NOMO-1 treated with dmso at 0.1 percent for 144 hours (cell line): ENCODE measurements at regions not wholly inside any gene's neighbourhood (a gene's known extent, or its start where the extent isn't known, plus 50 kb on each side); places are given as distances from the start of the nearest gene placed in this dataset.
"Not testable (repeated sequence)": the region's sequence is repeated elsewhere in the genome, so short reads cannot be mapped to it uniquely, and the experiment has no call there.

Experiments used
- DNase-seq: peaks from one replicate; lab custom pipeline; 2025; ENCODE audit not compliant: unreplicated experiment; lab: John Stamatoyannopoulos, UW

DNA sequence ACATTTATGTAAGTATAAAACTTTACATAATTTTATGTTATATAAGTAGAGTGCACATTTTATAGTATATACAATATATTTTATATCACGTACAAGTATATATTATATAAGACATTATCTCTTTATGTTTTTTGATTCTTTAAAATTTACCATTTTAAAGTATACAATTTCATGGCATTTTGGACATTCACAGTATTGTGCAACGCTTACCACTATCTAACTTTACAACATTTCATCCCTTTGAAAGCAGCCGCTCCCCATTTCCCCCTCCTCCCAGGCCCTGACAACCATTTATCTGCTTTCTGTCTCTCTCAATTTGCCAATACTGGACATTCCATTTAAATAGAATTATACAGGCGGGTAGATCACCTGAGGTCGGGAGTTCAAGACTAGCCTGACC is 512.5 kb downstream of the TSN start:
- no peak for DNase-seq

GRCh38 chr2:122273785-122274419 is 518.5 kb downstream of the TSN start:
- no peak for DNase-seq

DNA sequence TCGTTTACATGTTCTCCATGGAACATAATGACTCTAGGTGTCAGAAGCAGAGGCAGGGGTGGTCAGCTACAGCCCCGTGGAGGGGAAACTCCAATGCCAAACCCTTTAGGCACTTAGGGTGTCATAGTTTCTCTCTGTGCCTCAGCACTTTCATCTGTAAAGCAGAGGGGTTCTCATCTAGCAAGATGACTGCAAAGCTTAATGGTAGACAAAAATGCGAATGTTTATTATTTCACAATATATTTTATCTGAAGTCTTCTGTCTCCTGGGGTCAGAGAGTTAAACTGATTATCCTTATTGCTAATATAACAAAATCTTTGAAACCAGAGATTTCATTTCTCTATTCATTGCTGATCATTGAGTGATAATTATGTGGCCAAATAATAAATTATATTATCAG is 522.5 kb downstream of the TSN start:
- DNase-seq = no peak

DNA sequence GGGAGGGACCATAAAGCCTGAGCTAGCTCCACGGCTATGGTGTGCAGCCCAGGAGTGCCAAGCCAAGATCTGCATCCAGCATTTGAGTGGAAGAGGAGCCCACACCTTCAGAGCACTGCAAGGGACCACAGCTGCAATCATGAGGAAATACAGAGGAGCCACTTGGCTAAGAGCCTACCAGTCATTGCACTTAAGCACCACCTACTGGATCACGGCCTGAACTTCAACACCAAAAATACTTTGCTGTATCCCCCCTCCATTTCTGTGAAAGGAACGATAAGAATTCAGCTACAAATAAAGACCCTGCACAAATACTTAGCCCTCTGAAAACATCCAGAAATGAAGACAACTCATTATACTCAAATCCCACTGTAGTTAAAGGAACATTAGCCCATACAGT is 545.3 kb downstream of the TSN start:
- no peak for DNase-seq

- no peak for DNase-seq
These were observed 552.3 kb downstream of the TSN start for GRCh38 chr2:122307763-122308162.

DNA sequence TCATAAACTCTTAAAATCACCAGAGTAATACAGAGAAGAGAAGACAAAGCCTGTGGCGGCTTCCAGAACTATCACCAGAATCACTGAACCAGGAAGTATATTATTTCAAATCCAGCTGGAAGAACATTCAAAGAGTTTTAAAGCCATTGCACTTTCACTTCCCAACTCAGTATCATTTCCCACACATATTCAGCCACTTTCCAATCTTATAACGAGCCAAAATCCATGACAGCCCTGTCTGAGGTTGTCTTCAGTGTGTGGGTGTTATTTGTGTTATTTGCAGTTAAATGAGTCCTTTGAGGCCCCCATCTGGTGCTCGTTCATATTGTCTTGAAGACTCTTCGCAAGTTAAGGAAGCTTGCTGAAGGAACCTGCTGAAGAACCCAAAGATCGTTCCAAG is 559.9 kb downstream of the TSN start:
- no peak for DNase-seq

DNA sequence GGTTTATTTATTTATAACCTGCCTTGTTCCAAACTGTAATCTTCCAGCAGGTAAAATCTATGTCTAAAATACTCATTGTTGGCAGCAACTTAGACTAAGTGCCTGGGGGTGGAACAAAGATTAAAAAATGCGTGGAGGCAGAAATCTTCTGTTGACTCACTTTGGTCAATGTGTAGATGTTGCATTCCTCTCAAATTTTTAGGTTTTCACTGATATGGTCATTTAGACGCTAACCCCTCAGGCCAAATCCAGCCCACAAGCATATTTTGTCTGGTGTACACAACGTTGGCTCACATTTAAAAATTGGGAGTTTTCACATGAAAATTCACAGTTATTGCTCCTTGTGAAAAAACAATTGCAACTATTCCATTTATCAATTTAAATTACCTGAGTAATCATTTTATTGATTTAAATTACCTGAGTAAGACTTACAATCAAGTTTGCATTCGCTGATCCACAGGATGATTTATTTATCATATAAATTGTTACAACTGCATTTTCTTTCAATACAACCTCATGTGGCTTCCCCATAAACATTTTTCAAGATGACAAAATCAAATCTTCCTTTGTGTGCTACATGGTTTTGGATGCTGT is 564.2 kb downstream of the TSN start:
- no peak for DNase-seq

- DNase-seq = no peak
These were observed 567.4 kb downstream of the TSN start for GRCh38 chr2:122322815-122323214.

DNA sequence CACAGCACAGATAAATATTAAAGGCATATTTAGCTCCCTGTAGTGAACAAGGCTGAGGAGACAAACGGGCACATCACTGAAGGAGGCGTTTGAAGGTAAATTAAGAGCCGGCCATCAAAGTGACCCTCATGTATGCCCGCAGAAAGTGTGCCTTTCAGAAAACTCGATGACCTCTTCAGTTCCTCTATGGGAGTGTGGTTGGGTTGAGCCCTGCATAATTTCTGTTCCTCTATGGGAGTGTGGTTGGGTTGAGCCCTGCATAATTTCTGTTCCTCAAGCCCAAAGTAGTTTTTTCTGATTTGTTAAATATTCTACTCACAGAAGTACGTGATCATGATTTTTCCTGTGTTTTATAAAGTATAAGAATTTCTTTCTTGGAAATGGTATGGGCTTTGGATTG is 568.5 kb downstream of the TSN start:
- no peak for DNase-seq

DNA sequence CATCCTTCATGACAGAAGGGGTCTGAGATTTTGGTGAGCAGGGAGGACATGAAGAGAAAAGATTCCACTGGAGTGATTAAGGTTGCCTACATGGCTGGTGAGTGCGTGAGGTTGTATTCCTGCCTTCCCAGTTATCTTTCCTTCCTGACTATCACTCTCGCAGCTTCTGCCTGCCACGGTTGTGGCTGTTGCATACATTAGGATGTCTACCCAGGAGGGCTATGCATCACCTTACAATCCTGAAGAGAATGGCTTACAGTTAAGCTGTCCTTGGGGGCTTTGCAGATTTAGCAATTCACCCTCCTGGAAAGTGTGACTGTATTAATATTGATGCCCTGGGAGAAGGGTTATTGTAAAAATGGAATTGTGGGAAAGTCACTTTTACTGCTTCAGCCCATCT is 571.0 kb downstream of the TSN start:
- DNase-seq = no peak

GRCh38 chr2:122328816-122329215 is 573.4 kb downstream of the TSN start:
- DNase-seq = no peak

- DNase-seq = no peak
These were observed 573.8 kb downstream of the TSN start for GRCh38 chr2:122329278-122329677.

DNA sequence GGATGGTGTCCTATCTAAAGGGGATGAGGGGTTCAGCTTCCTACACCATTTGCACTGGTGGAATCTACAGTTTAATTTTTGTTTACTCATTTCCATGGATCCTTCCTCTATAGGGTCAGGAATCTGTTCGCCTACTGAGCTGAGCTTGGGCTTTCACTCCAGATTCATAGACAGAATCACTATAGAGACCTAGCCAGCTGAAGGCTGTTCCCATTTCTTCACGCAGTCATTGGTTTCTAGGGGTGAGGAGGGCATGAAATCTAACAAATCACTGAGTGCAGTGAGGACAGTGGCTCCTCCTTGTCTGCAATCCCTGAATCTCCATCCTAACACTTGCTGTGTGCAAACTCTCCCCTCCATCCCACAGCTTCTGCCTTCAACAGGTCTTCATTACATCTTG is 578.5 kb downstream of the TSN start:
- no peak for DNase-seq

DNA sequence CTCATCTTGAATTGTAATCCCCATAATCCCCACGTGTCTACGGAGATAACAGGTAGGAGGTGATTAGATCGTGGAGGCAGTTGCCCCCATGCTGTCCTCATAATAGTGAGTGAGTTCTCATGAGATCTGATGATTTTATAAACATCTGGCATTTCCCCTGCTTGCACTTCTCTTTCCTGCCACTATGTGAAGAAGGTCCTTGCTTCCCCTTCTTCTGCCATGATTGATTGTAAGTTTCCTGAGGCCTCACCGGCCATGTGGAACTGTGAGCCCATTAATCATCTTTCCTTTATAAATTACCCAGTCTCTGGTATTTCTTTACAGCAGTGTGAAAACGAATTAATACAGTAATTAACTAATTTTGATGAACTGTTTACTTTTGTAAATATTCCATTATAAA is 582.5 kb downstream of the TSN start:
- DNase-seq = no peak

- peak; percentile 44 for DNase-seq
These were observed 584.8 kb downstream of the TSN start for GRCh38 chr2:122340246-122340645.

GRCh38 chr2:122341007-122341406 is 585.6 kb downstream of the TSN start:
- DNase-seq = no peak

GRCh38 chr2:122352151-122352550 is 596.7 kb downstream of the TSN start:
- not testable (repeated sequence) for DNase-seq

DNA sequence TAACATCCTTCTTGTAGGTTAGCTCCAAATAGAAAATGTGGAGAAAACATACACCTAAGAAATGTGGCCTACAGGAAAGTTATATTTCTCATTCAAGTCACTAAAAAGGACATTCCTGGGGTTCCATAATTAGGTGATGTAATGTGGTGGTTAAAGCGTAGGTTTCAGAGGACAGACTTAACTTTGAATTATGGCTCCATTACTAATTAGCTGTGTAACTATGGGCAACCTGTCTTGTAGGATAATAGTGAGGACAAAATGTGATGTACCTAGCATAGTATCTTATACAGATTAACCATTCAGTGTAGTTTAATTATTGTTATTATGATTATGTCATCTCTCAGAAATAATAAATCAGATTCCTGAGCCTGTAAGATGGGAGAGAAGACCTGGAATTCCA is 602.5 kb downstream of the TSN start:
- no peak for DNase-seq

- no peak for DNase-seq
These were observed 603.3 kb downstream of the TSN start for GRCh38 chr2:122358729-122359128.

DNA sequence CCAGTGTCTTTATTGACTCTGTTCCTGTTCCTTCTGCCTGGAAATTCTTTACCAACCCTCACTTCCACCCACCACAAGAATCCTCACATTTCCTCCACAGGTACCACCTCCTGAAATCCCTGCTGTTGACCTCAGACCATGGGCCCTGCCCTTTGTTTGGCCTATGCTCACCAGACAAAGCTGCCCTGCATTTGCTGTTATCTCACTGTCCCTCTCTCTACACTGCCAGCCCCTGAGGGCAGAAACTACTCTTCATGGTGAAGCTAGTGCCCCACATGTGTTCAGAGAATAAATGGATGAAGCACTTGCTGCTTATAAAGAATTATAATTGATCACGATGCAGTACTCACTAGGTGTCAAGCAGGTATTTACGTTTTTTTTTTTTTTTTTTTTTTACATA is 608.4 kb downstream of the TSN start:
- no peak for DNase-seq

DNA sequence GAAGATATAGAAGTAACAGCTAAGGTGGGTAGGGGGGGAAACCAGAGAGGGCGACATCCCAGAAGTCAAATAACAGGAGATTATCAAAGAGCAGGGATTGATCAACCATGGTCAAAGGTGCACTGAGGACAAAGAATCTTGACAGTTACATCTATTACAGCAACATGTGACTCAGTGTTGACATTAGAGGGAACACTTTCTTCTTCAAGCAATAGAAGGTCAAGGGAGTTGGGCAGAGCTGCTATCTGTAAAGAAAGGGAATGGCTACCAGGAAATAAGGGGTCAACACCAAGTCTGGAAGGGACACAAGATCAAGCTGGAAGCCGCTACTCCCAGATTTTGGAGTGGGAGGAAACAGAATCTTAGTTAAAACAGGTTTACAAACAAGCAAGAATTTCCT is 611.0 kb downstream of the TSN start:
- DNase-seq = no peak

DNA sequence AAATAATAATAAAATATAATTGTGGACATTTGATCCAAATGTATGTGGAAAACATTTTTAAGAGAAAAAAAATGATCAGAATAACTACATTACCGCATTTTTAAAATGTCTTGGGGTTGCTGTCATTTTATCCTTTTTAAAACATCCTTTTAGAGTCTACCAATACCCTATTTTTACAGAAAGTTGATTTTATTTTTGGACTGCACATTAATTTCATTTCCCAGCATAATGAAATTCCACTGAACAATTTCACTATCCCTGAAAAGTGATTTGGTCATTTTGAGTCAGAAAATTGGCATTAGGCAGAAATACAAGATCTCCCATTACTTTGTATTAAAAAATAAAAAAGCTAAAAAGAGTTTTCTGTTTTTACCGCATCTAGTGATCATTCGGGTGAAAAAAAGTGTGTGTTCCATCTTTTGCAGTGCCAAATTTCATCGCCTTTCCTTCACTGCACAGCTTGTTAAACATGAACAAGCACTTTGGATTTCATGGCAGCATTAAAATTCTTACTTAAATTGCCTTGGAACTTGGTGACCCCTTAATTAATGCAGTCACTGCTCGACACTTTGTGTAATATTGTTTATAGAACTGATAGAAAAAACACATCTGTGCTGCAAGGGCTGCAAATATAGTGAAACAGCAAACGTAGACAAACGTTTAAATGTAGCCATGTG is 611.7 kb downstream of the TSN start:
- no peak for DNase-seq

DNA sequence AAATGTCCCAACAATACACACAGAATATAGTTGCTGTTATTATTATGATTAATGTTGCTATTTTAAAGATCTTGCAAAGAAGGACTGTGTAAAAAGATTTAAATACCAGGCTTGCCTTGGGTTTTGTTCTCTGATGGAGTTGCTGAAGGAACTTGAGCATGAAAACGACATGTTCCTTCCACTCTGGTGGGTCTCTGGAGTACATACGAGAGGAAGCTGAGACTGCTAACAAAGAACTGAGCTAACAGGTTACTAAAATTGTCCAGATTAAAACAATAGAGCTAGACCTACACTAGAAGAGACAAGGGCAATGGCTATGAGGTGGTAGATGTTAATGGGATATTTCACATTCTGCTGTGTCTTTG is 612.2 kb downstream of the TSN start:
- DNase-seq = no peak
